ENCODE measurements at regions not wholly inside any gene's neighbourhood (a gene's known extent, or its start where the extent isn't known, plus 50 kb on each side); places are given as distances from the start of the nearest gene placed in this dataset.

GRCh38 chr22:27509132-27509920 lies 292.2 kb downstream of the MN1 start:
- TF ChIP-seq CTCF (IDR thresholded peaks at IDR 0.05) = no peak
- TF ChIP-seq POLR2A (IDR thresholded peaks at IDR 0.05) = no peak

Data from Peyer's patch (tissue), 4 donors.